A673 (cell line): ENCODE measurements at regions not wholly inside any gene's neighbourhood (a gene's known extent, or its start where the extent isn't known, plus 50 kb on each side); places are given as distances from the start of the nearest gene placed in this dataset.

Experiments used
- CTCF ChIP-seq: fragments of 300-800, 200-600 bp; sonication (generic); conservative IDR thresholded peaks from 2 replicates; pipeline ENCODE4 v1.5.1; 2017; ENCODE audit warnings: low read depth, mild to moderate bottlenecking, antibody characterized with exemption, low read length, moderate library complexity, mixed read lengths
- EZH2 ChIP-seq: fragments of 200-600 bp; sonication (generic); IDR thresholded peaks from 2 replicates; pipeline ENCODE4 v1.6.1; 2017; ENCODE audit warnings: borderline replicate concordance, low read depth, mild to moderate bottlenecking, mixed read lengths, antibody characterized with exemption, low read length; ENCODE audit not compliant: poor library complexity, severe bottlenecking

GRCh38 chr2:70029814-70030409 is 57.4 kb upstream of the PCBP1 start:
- TF ChIP-seq EZH2, result no peak
- TF ChIP-seq CTCF, result no peak
